ENCODE measurements at regions not wholly inside any gene's neighbourhood (a gene's known extent, or its start where the extent isn't known, plus 50 kb on each side); places are given as distances from the start of the nearest gene placed in this dataset.

GRCh38 chr4:187575706-187576105 is 419.9 kb upstream of the ZFP42 start:
- TF ChIP-seq CTCF (IDR thresholded peaks at IDR 0.05) (no peak), EZH2 (IDR thresholded peaks at IDR 0.05) (no peak), EZH2phosphoT487 (IDR thresholded peaks at IDR 0.05) (no peak)

All from neural progenitor cell (in vitro differentiated cells).